IMR-90 (cell line): ENCODE measurements at regions not wholly inside any gene's neighbourhood (a gene's known extent, or its start where the extent isn't known, plus 50 kb on each side); places are given as distances from the start of the nearest gene placed in this dataset.

Source experiments
- BHLHE40 ChIP-seq: fragments of 150-350 bp; IDR thresholded peaks from 2 replicates; pipeline ENCODE4 v1.6.1; 2016; ENCODE audit warnings: mild to moderate bottlenecking, low read depth, low read length
- CEBPB ChIP-seq: IDR thresholded peaks from 2 replicates; pipeline ENCODE4 v1.6.1; 2012; ENCODE audit warnings: low read depth, low read length, improper control_type of control experiment
- CHD1 ChIP-seq: IDR thresholded peaks from 2 replicates; pipeline ENCODE4 v1.6.1; 2012; ENCODE audit warnings: low read depth, low read length, improper control_type of control experiment
- FOS ChIP-seq: fragments of 150-350 bp; IDR thresholded peaks from 2 replicates; pipeline ENCODE4 v1.6.1; 2016; ENCODE audit warnings: low read depth, low read length
- MAZ ChIP-seq: IDR thresholded peaks from 2 replicates; pipeline ENCODE4 v1.6.1; 2012; ENCODE audit warnings: low read depth, mild to moderate bottlenecking, low read length, improper control_type of control experiment, moderate library complexity, borderline replicate concordance
- MXI1 ChIP-seq: IDR thresholded peaks from 2 replicates; pipeline ENCODE4 v1.6.1; 2012; ENCODE audit warnings: low read depth, mild to moderate bottlenecking, low read length, moderate library complexity, borderline replicate concordance
- POLR2A ChIP-seq: IDR thresholded peaks from 2 replicates; pipeline ENCODE4 v1.6.1; 2012; ENCODE audit warnings: mild to moderate bottlenecking, low read depth, low read length
- RAD21 ChIP-seq: IDR thresholded peaks from 2 replicates; pipeline ENCODE4 v1.6.1; 2012; ENCODE audit warnings: low read length, improper control_type of control experiment
- RCOR1 ChIP-seq: IDR thresholded peaks from 2 replicates; pipeline ENCODE4 v1.6.1; 2012; ENCODE audit warnings: mild to moderate bottlenecking, low read length, improper control_type of control experiment; ENCODE audit not compliant: insufficient replicate concordance
- TF ChIP-seq, protein P1 (sequence below): conservative IDR thresholded peaks from 2 replicates; pipeline ENCODE4 v1.5.1; 2012; ENCODE audit warnings: mild to moderate bottlenecking, low read depth, low read length, improper control_type of control experiment
- TF ChIP-seq, protein P2 (sequence below): fragments of 150-350 bp; IDR thresholded peaks from 2 replicates; pipeline ENCODE4 v1.6.1; 2017; ENCODE audit warnings: mild to moderate bottlenecking, antibody characterized with exemption, low read length, low read depth

DNA sequence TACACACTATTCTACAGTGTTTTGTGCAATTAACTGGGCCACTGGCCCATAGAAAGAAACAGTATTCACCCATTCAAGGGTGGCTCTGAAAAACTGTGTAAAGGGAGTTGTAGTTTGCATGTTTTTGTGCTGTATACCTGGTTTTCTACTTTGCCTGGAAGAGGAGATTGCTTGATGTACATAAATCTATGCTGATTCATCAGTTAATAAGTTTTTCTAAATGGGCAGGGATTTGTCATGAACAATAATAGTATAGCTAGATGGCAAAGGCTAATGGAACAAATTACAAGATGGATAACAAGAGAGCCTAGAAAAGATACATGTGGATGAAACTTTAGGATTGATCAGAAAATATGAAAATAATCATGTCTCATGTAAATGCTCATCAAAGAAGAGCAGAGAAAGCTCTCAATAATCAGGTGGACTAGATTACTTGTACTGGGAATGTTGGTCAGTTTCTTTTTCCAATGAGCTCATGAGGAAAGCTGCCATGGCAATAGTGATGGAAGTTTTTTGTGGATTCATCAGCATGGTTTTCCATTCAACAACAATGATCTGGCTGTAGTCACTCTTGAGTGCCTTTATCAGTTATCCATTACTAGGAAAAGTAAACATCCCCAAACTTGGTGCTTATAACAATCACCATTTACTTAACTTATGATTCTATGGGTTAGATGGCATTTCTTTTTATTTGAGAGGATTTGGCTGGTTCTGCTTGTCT is 602.8 kb downstream of the BRINP3 start:
- TF ChIP-seq POLR2A: no peak
- TF ChIP-seq, protein P1, sequence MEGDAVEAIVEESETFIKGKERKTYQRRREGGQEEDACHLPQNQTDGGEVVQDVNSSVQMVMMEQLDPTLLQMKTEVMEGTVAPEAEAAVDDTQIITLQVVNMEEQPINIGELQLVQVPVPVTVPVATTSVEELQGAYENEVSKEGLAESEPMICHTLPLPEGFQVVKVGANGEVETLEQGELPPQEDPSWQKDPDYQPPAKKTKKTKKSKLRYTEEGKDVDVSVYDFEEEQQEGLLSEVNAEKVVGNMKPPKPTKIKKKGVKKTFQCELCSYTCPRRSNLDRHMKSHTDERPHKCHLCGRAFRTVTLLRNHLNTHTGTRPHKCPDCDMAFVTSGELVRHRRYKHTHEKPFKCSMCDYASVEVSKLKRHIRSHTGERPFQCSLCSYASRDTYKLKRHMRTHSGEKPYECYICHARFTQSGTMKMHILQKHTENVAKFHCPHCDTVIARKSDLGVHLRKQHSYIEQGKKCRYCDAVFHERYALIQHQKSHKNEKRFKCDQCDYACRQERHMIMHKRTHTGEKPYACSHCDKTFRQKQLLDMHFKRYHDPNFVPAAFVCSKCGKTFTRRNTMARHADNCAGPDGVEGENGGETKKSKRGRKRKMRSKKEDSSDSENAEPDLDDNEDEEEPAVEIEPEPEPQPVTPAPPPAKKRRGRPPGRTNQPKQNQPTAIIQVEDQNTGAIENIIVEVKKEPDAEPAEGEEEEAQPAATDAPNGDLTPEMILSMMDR: no peak
- TF ChIP-seq MAZ: no peak
- no peak for TF ChIP-seq RAD21
- no peak for TF ChIP-seq BHLHE40
- no peak for TF ChIP-seq RCOR1
- TF ChIP-seq MXI1: no peak
- no peak for TF ChIP-seq FOS
- TF ChIP-seq, protein P2, sequence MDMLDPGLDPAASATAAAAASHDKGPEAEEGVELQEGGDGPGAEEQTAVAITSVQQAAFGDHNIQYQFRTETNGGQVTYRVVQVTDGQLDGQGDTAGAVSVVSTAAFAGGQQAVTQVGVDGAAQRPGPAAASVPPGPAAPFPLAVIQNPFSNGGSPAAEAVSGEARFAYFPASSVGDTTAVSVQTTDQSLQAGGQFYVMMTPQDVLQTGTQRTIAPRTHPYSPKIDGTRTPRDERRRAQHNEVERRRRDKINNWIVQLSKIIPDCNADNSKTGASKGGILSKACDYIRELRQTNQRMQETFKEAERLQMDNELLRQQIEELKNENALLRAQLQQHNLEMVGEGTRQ: no peak
- TF ChIP-seq CHD1: no peak
- no peak for TF ChIP-seq CEBPB
